ENCODE measurements at regions not wholly inside any gene's neighbourhood (a gene's known extent, or its start where the extent isn't known, plus 50 kb on each side); places are given as distances from the start of the nearest gene placed in this dataset.

- Mint-ChIP-seq H3K9me3 (peaks cover 1% of the 10 kb centered on the region), H3K36me3 (ENCODE audit: low read depth) (no peaks in the 10 kb centered on the region), H3K4me1 (no peaks in the 10 kb centered on the region), H3K27ac (no peak overlapping the region), H3K27me3 (ENCODE audit: low read depth, poor library complexity) (no peaks in the 10 kb centered on the region), H3K4me3 (no peak overlapping the region)
- DNase-seq, result no peak
- no peak for TF ChIP-seq CTCF (IDR thresholded peaks at IDR 0.05)
Measured at GRCh38 chr11:25377466-25377865, 880.6 kb downstream of the LUZP2 start.

- H3K36me3 Mint-ChIP-seq (ENCODE audit: low read depth), result no peaks in the 10 kb centered on the region
- no peak for TF ChIP-seq CTCF (IDR thresholded peaks at IDR 0.05)
- no peaks in the 10 kb centered on the region for H3K4me1 Mint-ChIP-seq
- no peaks in the 10 kb centered on the region for H3K9me3 Mint-ChIP-seq
- no peak overlapping the region for H3K27ac Mint-ChIP-seq
- DNase-seq, result no peak
- no peak overlapping the region for H3K4me3 Mint-ChIP-seq
- no peaks in the 10 kb centered on the region for H3K27me3 Mint-ChIP-seq (ENCODE audit: low read depth, poor library complexity)
Measured at GRCh38 chr11:25396847-25397246, 900.0 kb downstream of the LUZP2 start.

- Mint-ChIP-seq H3K4me3 (no peak overlapping the region), H3K9me3 (no peaks in the 10 kb centered on the region), H3K4me1 (no peaks in the 10 kb centered on the region), H3K36me3 (ENCODE audit: low read depth) (no peaks in the 10 kb centered on the region), H3K27me3 (ENCODE audit: low read depth, poor library complexity) (peaks cover 2% of the 10 kb centered on the region), H3K27ac (no peak overlapping the region)
- DNase-seq, result no peak
- TF ChIP-seq CTCF (IDR thresholded peaks at IDR 0.05), result no peak
Measured at GRCh38 chr11:25408146-25408545, 911.3 kb downstream of the LUZP2 start.

GRCh38 chr11:25415793-25416192, 916.1 kb upstream of the ANO3 start:
- DNase-seq, result no peak

GRCh38 chr11:25423436-25424199, 908.3 kb upstream of the ANO3 start:
- Mint-ChIP-seq H3K9me3 (peaks cover 3% of the 10 kb centered on the region), H3K4me3 (no peak overlapping the region), H3K4me1 (no peaks in the 10 kb centered on the region), H3K27me3 (ENCODE audit: low read depth, poor library complexity) (peaks cover 1% of the 10 kb centered on the region), H3K27ac (no peak overlapping the region), H3K36me3 (ENCODE audit: low read depth) (no peaks in the 10 kb centered on the region)
- DNase-seq, result no peak
- TF ChIP-seq CTCF (IDR thresholded peaks at IDR 0.05), result no peak

More at GRCh38 chr11:25415793-25416192, 916.1 kb upstream of the ANO3 start:
- Mint-ChIP-seq H3K4me3 (no peak overlapping the region), H3K9me3 (no peaks in the 10 kb centered on the region), H3K4me1 (no peaks in the 10 kb centered on the region), H3K27me3 (ENCODE audit: low read depth, poor library complexity) (peaks cover 3% of the 10 kb centered on the region), H3K27ac (no peak overlapping the region), H3K36me3 (ENCODE audit: low read depth) (no peaks in the 10 kb centered on the region)
- no peak for TF ChIP-seq CTCF (IDR thresholded peaks at IDR 0.05)

- H3K27ac Mint-ChIP-seq, result no peak overlapping the region
- no peak overlapping the region for H3K4me3 Mint-ChIP-seq
- H3K36me3 Mint-ChIP-seq (ENCODE audit: low read depth), result no peaks in the 10 kb centered on the region
- no peaks in the 10 kb centered on the region for H3K4me1 Mint-ChIP-seq
- no peaks in the 10 kb centered on the region for H3K27me3 Mint-ChIP-seq (ENCODE audit: low read depth, poor library complexity)
- no peak for TF ChIP-seq CTCF (IDR thresholded peaks at IDR 0.05)
- no peak for DNase-seq
- no peaks in the 10 kb centered on the region for H3K9me3 Mint-ChIP-seq
Measured at GRCh38 chr11:25432376-25432775, 899.6 kb upstream of the ANO3 start.

Measured in nephron progenitor cell (in vitro differentiated cells).